HepG2 (cell line): ENCODE measurements at regions not wholly inside any gene's neighbourhood (a gene's known extent, or its start where the extent isn't known, plus 50 kb on each side); places are given as distances from the start of the nearest gene placed in this dataset.

Source experiments
- MXI1 ChIP-seq: IDR thresholded peaks from 3 replicates; pipeline ENCODE4 v1.6.1; 2012; ENCODE audit warnings: low read depth, low read length, inconsistent platforms, borderline replicate concordance
- NFE2 ChIP-seq: sonication (generic); formaldehyde crosslinking; IDR thresholded peaks from 2 replicates; pipeline ENCODE4 v1.4.0; 2020; ENCODE audit warnings: missing genetic modification reagents
- POLR2A ChIP-seq, 2 experiments: IDR thresholded peaks; 2 replicates each; pipeline ENCODE4 v1.6.1; 2011; ENCODE audit warnings: low read depth in 2 of 2, low read length in 2 of 2, mild to moderate bottlenecking in 1 of 2, moderate library complexity in 1 of 2; ENCODE audit not compliant: insufficient read depth in 1 of 2
- SRF ChIP-seq: IDR thresholded peaks from 2 replicates; pipeline ENCODE4 v1.6.1; 2011; ENCODE audit warnings: mild to moderate bottlenecking, low read depth, low read length, moderate library complexity
- TARDBP ChIP-seq: sonication (generic); formaldehyde crosslinking; IDR thresholded peaks from 2 replicates; pipeline ENCODE4 v1.8.0; 2022; ENCODE audit warnings: mild to moderate bottlenecking, missing genetic modification reagents
- TBX3 ChIP-seq: fragments of 450-650 bp; IDR thresholded peaks from 2 replicates; pipeline ENCODE4 v1.6.1; 2017; ENCODE audit warnings: antibody characterized with exemption, mild to moderate bottlenecking, inconsistent platforms, borderline replicate concordance
- ZNF761 ChIP-seq: sonication (generic); formaldehyde crosslinking; conservative IDR thresholded peaks from 2 replicates; pipeline ENCODE4 v1.4.0; 2020; ENCODE audit warnings: mild to moderate bottlenecking, missing genetic modification reagents
- TF ChIP-seq, protein P1 (sequence below): sonication (generic); formaldehyde crosslinking; IDR thresholded peaks from 2 replicates; pipeline ENCODE4 v1.5.0; 2020; ENCODE audit warnings: mild to moderate bottlenecking, missing genetic modification reagents, moderate library complexity

DNA sequence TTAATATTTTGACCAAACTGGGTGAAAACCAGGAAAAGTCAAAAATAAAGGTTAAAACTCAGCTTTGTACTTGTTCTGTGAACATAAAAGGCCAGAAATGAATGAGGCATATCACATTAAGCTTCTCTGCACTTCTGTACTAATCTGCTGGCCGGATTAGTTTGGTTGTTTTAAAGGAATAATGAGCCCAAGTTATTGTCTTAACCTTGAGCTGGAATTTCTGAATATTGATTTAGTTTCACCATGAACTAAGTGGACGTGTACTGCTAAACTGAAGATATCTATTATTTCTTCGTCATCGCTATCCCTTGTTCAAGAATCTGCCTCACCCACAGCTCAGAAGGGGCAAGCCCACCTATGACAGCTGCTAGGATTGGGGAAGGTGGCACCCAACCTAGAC lies 101.1 kb upstream of the FRMD4A start:
- TF ChIP-seq ZNF761 (CRISPR knock-in tag) (no peak), SRF (no peak), POLR2A (IDR thresholded peaks at IDR 0.05; ENCODE audit: insufficient read depth in 1 of 2, low read depth in 2 of 2, low read length in 2 of 2) (no peak), NFE2 (no peak), MXI1 (no peak), TARDBP (CRISPR knock-in tag) (no peak), TBX3 (no peak)
- TF ChIP-seq, protein P1, sequence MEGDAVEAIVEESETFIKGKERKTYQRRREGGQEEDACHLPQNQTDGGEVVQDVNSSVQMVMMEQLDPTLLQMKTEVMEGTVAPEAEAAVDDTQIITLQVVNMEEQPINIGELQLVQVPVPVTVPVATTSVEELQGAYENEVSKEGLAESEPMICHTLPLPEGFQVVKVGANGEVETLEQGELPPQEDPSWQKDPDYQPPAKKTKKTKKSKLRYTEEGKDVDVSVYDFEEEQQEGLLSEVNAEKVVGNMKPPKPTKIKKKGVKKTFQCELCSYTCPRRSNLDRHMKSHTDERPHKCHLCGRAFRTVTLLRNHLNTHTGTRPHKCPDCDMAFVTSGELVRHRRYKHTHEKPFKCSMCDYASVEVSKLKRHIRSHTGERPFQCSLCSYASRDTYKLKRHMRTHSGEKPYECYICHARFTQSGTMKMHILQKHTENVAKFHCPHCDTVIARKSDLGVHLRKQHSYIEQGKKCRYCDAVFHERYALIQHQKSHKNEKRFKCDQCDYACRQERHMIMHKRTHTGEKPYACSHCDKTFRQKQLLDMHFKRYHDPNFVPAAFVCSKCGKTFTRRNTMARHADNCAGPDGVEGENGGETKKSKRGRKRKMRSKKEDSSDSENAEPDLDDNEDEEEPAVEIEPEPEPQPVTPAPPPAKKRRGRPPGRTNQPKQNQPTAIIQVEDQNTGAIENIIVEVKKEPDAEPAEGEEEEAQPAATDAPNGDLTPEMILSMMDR (CRISPR knock-in tag): no peak
